ENCODE measurements at regions not wholly inside any gene's neighbourhood (a gene's known extent, or its start where the extent isn't known, plus 50 kb on each side); places are given as distances from the start of the nearest gene placed in this dataset.
A peak's percentile ranks its signal among the peaks of the same experiment; 100 is the strongest.

- TF ChIP-seq POLR2A (IDR thresholded peaks at IDR 0.05) (no peak), CTCF (IDR thresholded peaks at IDR 0.05) (no peak)
- ATAC-seq, result no peak
- 61 to 82% (median 65%) methylated on average over 8 of the region's 8 CpGs for WGBS, 4 donors
Observed at GRCh38 chr20:43825581-43825980, 89.1 kb upstream of the TOX2 start.

GRCh38 chr20:43825051-43825402, 89.6 kb upstream of the TOX2 start:
- H3K4me3 ChIP-seq, result no peak overlapping the region
- H3K36me3 ChIP-seq, result no peaks in the 10 kb centered on the region
- ATAC-seq, result no peak
- no peak for DNase-seq
- no peaks in the 10 kb centered on the region for H3K4me1 ChIP-seq
- 49 to 68% (median 52%) methylated on average over 2 of the region's 2 CpGs for WGBS, 4 donors
- no peak for TF ChIP-seq CTCF (IDR thresholded peaks at IDR 0.05)
- TF ChIP-seq POLR2A (IDR thresholded peaks at IDR 0.05), result no peak
- H3K27me3 ChIP-seq, result peaks cover 0 to 15% (median 0%) of the 10 kb centered on the region in 9 donors
- intact Hi-C loops (cut with DNase I), result no loop called here
- no peaks in the 10 kb centered on the region for H3K9me3 ChIP-seq
- H3K27ac ChIP-seq, result no peak overlapping the region

More at GRCh38 chr20:43825581-43825980, 89.1 kb upstream of the TOX2 start:
- peaks cover 0 to 15% (median 0%) of the 10 kb centered on the region in 9 donors for H3K27me3 ChIP-seq
- H3K36me3 ChIP-seq, result no peaks in the 10 kb centered on the region
- intact Hi-C loops (cut with DNase I), result no loop called here
- H3K4me3 ChIP-seq, result no peak overlapping the region
- no peak overlapping the region for H3K27ac ChIP-seq
- DNase-seq, result no peak
- H3K4me1 ChIP-seq, result no peaks in the 10 kb centered on the region
- H3K9me3 ChIP-seq, result peaks cover 0 to 3% (median 0%) of the 10 kb centered on the region in 12 donors

GRCh38 chr20:43824309-43825050, 90.2 kb upstream of the TOX2 start:
- Histone ChIP-seq H3K36me3 (no peaks in the 10 kb centered on the region), H3K4me1 (no peaks in the 10 kb centered on the region), H3K27ac (no peak overlapping the region), H3K9me3 (no peaks in the 10 kb centered on the region), H3K4me3 (no peak overlapping the region), H3K27me3 (peaks cover 0 to 15% (median 0%) of the 10 kb centered on the region in 9 donors)
- WGBS, 4 donors, result 40 to 44% (median 43%) methylated on average over 9 of the region's 9 CpGs
- DNase-seq (no peak), ATAC-seq (peak; percentile 38 to 83 (median 59))
- TF ChIP-seq CTCF (IDR thresholded peaks at IDR 0.05) (no peak), POLR2A (IDR thresholded peaks at IDR 0.05) (no peak)
- intact Hi-C loops (cut with DNase I), result no loop called here

GRCh38 chr20:43821795-43822194, 92.9 kb upstream of the TOX2 start:
- no peak for DNase-seq
- TF ChIP-seq CTCF (IDR thresholded peaks at IDR 0.05), result no peak
- TF ChIP-seq POLR2A (IDR thresholded peaks at IDR 0.05), result no peak
- Histone ChIP-seq H3K27ac (no peak overlapping the region), H3K4me1 (no peaks in the 10 kb centered on the region), H3K4me3 (no peak overlapping the region), H3K9me3 (no peaks in the 10 kb centered on the region), H3K27me3 (peaks cover 0 to 7% (median 0%) of the 10 kb centered on the region in 9 donors), H3K36me3 (no peaks in the 10 kb centered on the region)
- intact Hi-C loops (cut with DNase I), result no loop called here
- WGBS, 4 donors, result 77 to 91% (median 85%) methylated on average over 3 of the region's 3 CpGs
- ATAC-seq, result no peak

Measured in heart left ventricle (tissue), 16 donors.